H1 (cell line): ENCODE measurements at regions not wholly inside any gene's neighbourhood (a gene's known extent, or its start where the extent isn't known, plus 50 kb on each side); places are given as distances from the start of the nearest gene placed in this dataset.

Experiments
- CTCF ChIA-PET: fragments of 300-600 bp; sonication (Branson Sonifier 250); formaldehyde crosslinking; loops from one replicate; lab custom pipeline; 2021; ENCODE audit not compliant: partially characterized antibody; lab: Charles Lee
- POLR2A ChIA-PET: fragments of 300-600 bp; sonication (Branson Sonifier 250); formaldehyde crosslinking; loops from one replicate; lab custom pipeline; 2021; ENCODE audit warnings: inconsistent platforms; ENCODE audit not compliant: partially characterized antibody; lab: Charles Lee
- DNase-seq, 2 experiments: peaks; one replicate each; pipeline versions ENCODE4 v3.0.0 to v3.0.0-alpha.2; 2010 to 2022; ENCODE audit warnings: low spot score in 2 of 2, low read depth in 1 of 2, mixed read lengths in 1 of 2
- FAIRE-seq: peaks from 2 replicates; lab custom pipeline; 2011; peaks lifted over from hg19 to GRCh38; lab: Jason Lieb, UNC
- H2AFZ ChIP-seq: 2 replicates; pipeline ENCODE4 v1.8.1; 2012; ENCODE audit warnings: low read length, inconsistent platforms
- H2AK5ac ChIP-seq: 2 replicates; pipeline ENCODE4 v1.6.1; 2013; ENCODE audit warnings: low read depth, low read length
- H2BK120ac ChIP-seq: replicated peaks from 2 replicates; pipeline ENCODE3; 2013; ENCODE audit warnings: low read depth, low read length, inconsistent platforms
- H2BK12ac ChIP-seq: 2 replicates; pipeline ENCODE4 v1.6.1; 2013; ENCODE audit warnings: low read depth, low read length
- H2BK15ac ChIP-seq: 2 replicates; pipeline ENCODE4 v1.6.1; 2013; ENCODE audit warnings: low read length
- H2BK20ac ChIP-seq: 2 replicates; pipeline ENCODE4 v1.6.1; 2013; ENCODE audit warnings: low read length
- H2BK5ac ChIP-seq: 2 replicates; pipeline ENCODE4 v1.6.1; 2013; ENCODE audit warnings: low read depth, low read length
- H3K14ac ChIP-seq: 2 replicates; pipeline ENCODE4 v1.6.1; 2013; ENCODE audit warnings: inconsistent platforms; ENCODE audit not compliant: insufficient read length
- H3K18ac ChIP-seq: 2 replicates; pipeline ENCODE4 v1.6.1; 2013; ENCODE audit warnings: low read length; ENCODE audit errors: extremely low read depth
- H3K23ac ChIP-seq: 2 replicates; pipeline ENCODE4 v1.6.1; 2013; ENCODE audit warnings: inconsistent platforms; ENCODE audit not compliant: insufficient read length
- H3K23me2 ChIP-seq: 2 replicates; pipeline ENCODE4 v1.6.1; 2013; ENCODE audit warnings: low read depth, low read length
- H3K27ac ChIP-seq: 2 replicates; pipeline ENCODE4 v1.6.1; 2011; ENCODE audit warnings: low read depth, low read length, inconsistent platforms
- H3K27me3 ChIP-seq, 4 experiments: replicated peaks in 1 of 4; 1 replicate in 1 of 4; 2 replicates in 3 of 4; pipeline versions ENCODE4 v1.6.1 to v1.8.1; 2011 to 2013; ENCODE audit warnings: low read length in 3 of 4, mild to moderate bottlenecking in 3 of 4, inconsistent platforms in 2 of 4, mixed read lengths in 2 of 4, moderate library complexity in 1 of 4; ENCODE audit not compliant: control insufficient read depth in 3 of 4, insufficient read depth in 3 of 4; ENCODE audit errors: extremely low read depth in 1 of 4
- H3K36me3 ChIP-seq, 4 experiments: 2 replicates each; pipeline versions ENCODE4 v1.6.1 to v1.8.1; 2011 to 2013; ENCODE audit warnings: mild to moderate bottlenecking in 4 of 4, low read length in 3 of 4, moderate library complexity in 2 of 4, control low read depth in 1 of 4, inconsistent platforms in 1 of 4; ENCODE audit not compliant: insufficient read depth in 4 of 4, control insufficient read depth in 2 of 4
- H3K4ac ChIP-seq: replicated peaks from 2 replicates; pipeline ENCODE3; 2013; ENCODE audit warnings: low read length, low read depth, mixed read lengths, inconsistent platforms; ENCODE audit not compliant: insufficient read length
- H3K4me1 ChIP-seq, 4 experiments: replicated peaks in 1 of 4; 1 replicate in 1 of 4; 2 replicates in 3 of 4; pipeline versions ENCODE4 v1.6.1 to v1.8.1; 2011 to 2013; ENCODE audit warnings: low read length in 3 of 4, inconsistent platforms in 2 of 4, mixed read lengths in 1 of 4; ENCODE audit not compliant: insufficient read depth in 4 of 4, control insufficient read depth in 3 of 4
- H3K4me2 ChIP-seq, 2 experiments: 2 replicates each; pipeline versions ENCODE4 v1.6.1 to v1.8.1; 2011 to 2013; ENCODE audit warnings: low read depth in 2 of 2, low read length in 2 of 2, control low read depth in 1 of 2, inconsistent platforms in 1 of 2, mild to moderate bottlenecking in 1 of 2; ENCODE audit not compliant: insufficient read depth in 1 of 2
- H3K4me3 ChIP-seq, 4 experiments: fragments of 200-600, 300-600 bp in 1 of 4; sonication (generic), shearing (Covaris generic), sonication (Bioruptor Twin) in 1 of 4; 2 replicates each; pipeline versions ENCODE4 v1.5.1 to v1.8.1; 2011 to 2016; ENCODE audit warnings: low read length in 4 of 4, low read depth in 3 of 4, control low read depth in 2 of 4, inconsistent platforms in 2 of 4, mild to moderate bottlenecking in 2 of 4, mixed read lengths in 1 of 4, moderate library complexity in 1 of 4; ENCODE audit not compliant: insufficient read depth in 2 of 4; ENCODE audit errors: extremely low read depth in 1 of 4
- H3K56ac ChIP-seq: replicated peaks from 2 replicates; pipeline ENCODE3; 2013; ENCODE audit warnings: low read depth, mild to moderate bottlenecking, mixed read lengths, low read length, inconsistent platforms; ENCODE audit not compliant: insufficient read length
- H3K79me1 ChIP-seq: 2 replicates; pipeline ENCODE4 v1.6.1; 2013; ENCODE audit warnings: low read depth, low read length, control low read depth
- H3K79me2 ChIP-seq, 2 experiments: 2 replicates each; pipeline versions ENCODE4 v1.6.1 to v1.8.1; 2012 to 2013; ENCODE audit warnings: low read length in 2 of 2, mild to moderate bottlenecking in 2 of 2, inconsistent platforms in 1 of 2; ENCODE audit not compliant: insufficient read depth in 2 of 2, control insufficient read depth in 1 of 2
- H3K9ac ChIP-seq, 4 experiments: replicated peaks in 1 of 4; 1 replicate in 1 of 4; 2 replicates in 3 of 4; pipeline versions ENCODE4 v1.6.1 to v1.8.1; 2011 to 2013; ENCODE audit warnings: low read depth in 3 of 4, low read length in 3 of 4, control low read depth in 2 of 4, mild to moderate bottlenecking in 2 of 4, moderate library complexity in 2 of 4, inconsistent platforms in 1 of 4; ENCODE audit errors: extremely low read depth in 1 of 4
- H3K9me3 ChIP-seq, 2 experiments: 2 replicates each; pipeline versions ENCODE4 v1.6.1 to v1.8.1; 2012 to 2013; ENCODE audit warnings: mild to moderate bottlenecking in 2 of 2, moderate library complexity in 2 of 2, control low read depth in 1 of 2, inconsistent platforms in 1 of 2, low read depth in 1 of 2, low read length in 1 of 2, mixed read lengths in 1 of 2; ENCODE audit not compliant: insufficient read depth in 2 of 2
- H4K20me1 ChIP-seq, 2 experiments: replicated peaks in 1 of 2; 2 replicates each; pipeline versions ENCODE3 to v1.8.1; 2011 to 2013; ENCODE audit warnings: inconsistent platforms in 2 of 2, low read length in 2 of 2, mild to moderate bottlenecking in 1 of 2; ENCODE audit not compliant: insufficient read depth in 2 of 2, control insufficient read depth in 1 of 2
- H4K5ac ChIP-seq: 2 replicates; pipeline ENCODE4 v1.6.1; 2013; ENCODE audit warnings: low read length, low read depth, mixed read lengths, inconsistent platforms; ENCODE audit not compliant: insufficient read length
- H4K8ac ChIP-seq: 2 replicates; pipeline ENCODE4 v1.8.0; 2013; ENCODE audit warnings: mild to moderate bottlenecking, moderate library complexity, low read length, inconsistent platforms; ENCODE audit not compliant: insufficient read depth; ENCODE audit errors: extremely low read depth
- H4K91ac ChIP-seq: replicated peaks from 2 replicates; pipeline ENCODE3; 2013; ENCODE audit warnings: low read length, mixed read lengths, inconsistent platforms; ENCODE audit not compliant: insufficient read length
- CBX5 ChIP-seq: fragments of 300-800, 300-1000 bp; sonication (generic); IDR thresholded peaks from 2 replicates; pipeline ENCODE4 v1.7.1; 2016; ENCODE audit warnings: antibody characterized with exemption, low read length, low read depth
- CEBPB ChIP-seq: IDR thresholded peaks from 2 replicates; pipeline ENCODE4 v1.6.1; 2012; ENCODE audit warnings: low read depth, low read length
- CREB1 ChIP-seq: IDR thresholded peaks from 2 replicates; pipeline ENCODE4 v1.6.1; 2012; ENCODE audit warnings: inconsistent platforms
- JUN ChIP-seq: IDR thresholded peaks from 2 replicates; pipeline ENCODE4 v1.6.1; 2011; ENCODE audit warnings: low read depth, mild to moderate bottlenecking, improper control_type of control experiment, low read length
- SIX5 ChIP-seq: IDR thresholded peaks from 2 replicates; pipeline ENCODE4 v1.6.1; 2011; ENCODE audit warnings: mild to moderate bottlenecking, low read depth, low read length
- TAF1 ChIP-seq: IDR thresholded peaks from 2 replicates; pipeline ENCODE4 v1.6.1; 2011; ENCODE audit warnings: mild to moderate bottlenecking, low read depth, low read length
- TF ChIP-seq, protein P1 (sequence below): IDR thresholded peaks from 2 replicates; pipeline ENCODE4 v1.6.1; 2012; ENCODE audit warnings: inconsistent platforms

DNA sequence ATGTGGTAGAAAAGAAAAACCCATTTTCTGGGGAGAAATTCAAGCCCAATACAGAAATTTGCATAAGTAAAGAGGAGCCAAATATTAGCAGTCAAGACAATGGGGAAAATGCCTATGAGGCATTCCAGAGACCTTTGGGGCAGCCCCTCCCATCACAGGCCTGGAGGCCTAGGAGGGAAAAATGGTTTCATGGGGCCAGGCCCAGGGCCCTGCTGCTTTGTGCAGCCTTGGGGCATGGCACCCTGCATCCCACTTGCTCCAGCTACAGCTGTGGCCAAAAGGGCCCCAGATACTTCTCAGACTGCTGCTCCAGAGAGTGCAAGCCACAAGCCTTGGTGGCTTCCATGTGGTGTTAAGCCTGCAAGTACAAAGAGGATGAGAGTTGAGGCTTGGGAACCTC is 51.3 kb upstream of the CYP1B1 start:
- no peak overlapping the region for H4K8ac ChIP-seq
- H2AFZ ChIP-seq, result no peak overlapping the region
- H3K9me3 ChIP-seq, result peaks cover 22% of the 10 kb centered on the region in 2 experiments
- H4K91ac ChIP-seq, result no peak overlapping the region
- H3K36me3 ChIP-seq, result peaks cover 0 to 4% (median 0%) of the 10 kb centered on the region in 4 experiments; a peak in 1 of 8 replicates
- H3K56ac ChIP-seq, result no peak overlapping the region
- H2BK20ac ChIP-seq, result no peak overlapping the region
- H4K20me1 ChIP-seq, result no peaks in the 10 kb centered on the region
- no peak overlapping the region for H3K4me3 ChIP-seq
- FAIRE-seq (no peak), DNase-seq (no peak)
- no peak overlapping the region for H2BK12ac ChIP-seq
- H3K27ac ChIP-seq, result no peak overlapping the region
- H3K79me2 ChIP-seq, result no peaks in the 10 kb centered on the region
- H3K4ac ChIP-seq, result no peak overlapping the region
- no peak overlapping the region for H3K4me2 ChIP-seq
- POLR2A ChIA-PET, result no interaction called here
- H3K27me3 ChIP-seq, result 0 out of 7 replicates have a peak, but pooled peaks cover 0 to 2% (median 0%) of the 10 kb centered on the region in 4 experiments
- H3K4me1 ChIP-seq, result no peaks in the 10 kb centered on the region
- no peaks in the 10 kb centered on the region for H3K79me1 ChIP-seq
- H2AK5ac ChIP-seq, result no peak overlapping the region
- H4K5ac ChIP-seq, result no peak overlapping the region
- no peak overlapping the region for H3K18ac ChIP-seq
- H3K23me2 ChIP-seq, result no peaks in the 10 kb centered on the region
- no peak overlapping the region for H3K9ac ChIP-seq
- no peak overlapping the region for H2BK120ac ChIP-seq
- CTCF ChIA-PET, result interaction anchor here (0.6 kb wide), 1 partner anchor 391 kb away, joined by 3 read pairs; no protein-coding TSS in a partner anchor
- no peak overlapping the region for H3K23ac ChIP-seq
- H3K14ac ChIP-seq, result no peak overlapping the region
- no peak overlapping the region for H2BK15ac ChIP-seq
- TF ChIP-seq CBX5 (no peak), JUN (no peak), CREB1 (no peak), SIX5 (no peak), TAF1 (no peak), CEBPB (no peak)
- TF ChIP-seq, protein P1, sequence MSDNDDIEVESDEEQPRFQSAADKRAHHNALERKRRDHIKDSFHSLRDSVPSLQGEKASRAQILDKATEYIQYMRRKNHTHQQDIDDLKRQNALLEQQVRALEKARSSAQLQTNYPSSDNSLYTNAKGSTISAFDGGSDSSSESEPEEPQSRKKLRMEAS, result no peak
- H2BK5ac ChIP-seq, result no peak overlapping the region
